ENCODE measurements at regions not wholly inside any gene's neighbourhood (a gene's known extent, or its start where the extent isn't known, plus 50 kb on each side); places are given as distances from the start of the nearest gene placed in this dataset.

DNA sequence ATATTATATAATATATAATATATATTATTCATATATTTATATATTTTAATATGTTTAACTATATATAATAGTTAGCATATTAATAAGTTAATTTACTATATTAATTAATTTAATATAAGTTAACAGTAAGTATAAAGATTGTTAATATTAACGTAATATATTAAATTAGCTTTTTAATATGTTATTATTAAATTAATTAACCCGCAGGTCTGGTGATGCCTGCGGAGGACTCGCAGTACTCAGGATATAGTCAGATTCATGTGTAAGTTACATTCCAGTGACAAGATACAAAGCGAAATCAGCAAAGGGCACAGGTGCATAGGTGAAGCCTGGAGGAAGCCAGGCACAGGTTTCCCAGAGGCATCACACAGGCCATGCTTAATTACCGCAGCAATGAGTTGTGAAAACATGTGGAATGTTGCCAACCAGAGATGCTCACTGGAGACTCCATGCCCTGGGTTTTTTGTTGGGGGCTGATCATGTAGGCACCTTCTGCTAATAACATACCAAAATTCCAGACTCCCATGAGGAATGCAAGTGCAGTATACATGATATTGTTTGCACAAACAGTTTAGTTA, 130.4 kb upstream of the MPHOSPH6 start:
- in situ Hi-C loops (cut with MboI; ENCODE audit: low pct_unique_long_range_greater_than_20kb, low sequenced_read_pairs, unreplicated experiment) = no loop called here
- no peak for DNase-seq (ENCODE audit: low spot score)
- TF ChIP-seq, protein P1, sequence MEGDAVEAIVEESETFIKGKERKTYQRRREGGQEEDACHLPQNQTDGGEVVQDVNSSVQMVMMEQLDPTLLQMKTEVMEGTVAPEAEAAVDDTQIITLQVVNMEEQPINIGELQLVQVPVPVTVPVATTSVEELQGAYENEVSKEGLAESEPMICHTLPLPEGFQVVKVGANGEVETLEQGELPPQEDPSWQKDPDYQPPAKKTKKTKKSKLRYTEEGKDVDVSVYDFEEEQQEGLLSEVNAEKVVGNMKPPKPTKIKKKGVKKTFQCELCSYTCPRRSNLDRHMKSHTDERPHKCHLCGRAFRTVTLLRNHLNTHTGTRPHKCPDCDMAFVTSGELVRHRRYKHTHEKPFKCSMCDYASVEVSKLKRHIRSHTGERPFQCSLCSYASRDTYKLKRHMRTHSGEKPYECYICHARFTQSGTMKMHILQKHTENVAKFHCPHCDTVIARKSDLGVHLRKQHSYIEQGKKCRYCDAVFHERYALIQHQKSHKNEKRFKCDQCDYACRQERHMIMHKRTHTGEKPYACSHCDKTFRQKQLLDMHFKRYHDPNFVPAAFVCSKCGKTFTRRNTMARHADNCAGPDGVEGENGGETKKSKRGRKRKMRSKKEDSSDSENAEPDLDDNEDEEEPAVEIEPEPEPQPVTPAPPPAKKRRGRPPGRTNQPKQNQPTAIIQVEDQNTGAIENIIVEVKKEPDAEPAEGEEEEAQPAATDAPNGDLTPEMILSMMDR (IDR thresholded peaks at IDR 0.05; ENCODE audit: extremely low read depth, insufficient read depth, missing control alignments) = no peak

DNA sequence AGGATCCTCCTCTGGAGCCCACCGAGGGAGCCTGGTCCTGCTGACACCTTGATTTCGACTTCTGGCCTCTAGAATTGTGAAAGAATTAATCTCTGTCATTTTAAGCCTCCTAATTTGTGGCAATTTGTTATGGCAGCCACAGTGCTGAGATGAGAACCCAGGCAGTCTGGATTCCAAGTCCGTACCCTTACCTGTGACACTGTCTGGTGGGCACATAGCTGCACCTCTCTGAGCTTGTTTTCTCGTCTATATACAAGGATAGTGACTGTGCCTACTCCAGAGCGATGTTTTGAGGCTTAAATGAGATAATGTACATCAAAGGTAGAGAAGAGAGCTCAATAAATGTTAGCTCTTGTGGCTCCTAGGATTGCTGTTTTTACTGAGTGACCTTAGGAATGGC, 128.4 kb upstream of the MPHOSPH6 start:
- in situ Hi-C loops (cut with MboI; ENCODE audit: low pct_unique_long_range_greater_than_20kb, low sequenced_read_pairs, unreplicated experiment) = no loop called here
- TF ChIP-seq, protein P1 (IDR thresholded peaks at IDR 0.05; ENCODE audit: extremely low read depth, insufficient read depth, missing control alignments) = no peak
- no peak for DNase-seq (ENCODE audit: low spot score)

DNA sequence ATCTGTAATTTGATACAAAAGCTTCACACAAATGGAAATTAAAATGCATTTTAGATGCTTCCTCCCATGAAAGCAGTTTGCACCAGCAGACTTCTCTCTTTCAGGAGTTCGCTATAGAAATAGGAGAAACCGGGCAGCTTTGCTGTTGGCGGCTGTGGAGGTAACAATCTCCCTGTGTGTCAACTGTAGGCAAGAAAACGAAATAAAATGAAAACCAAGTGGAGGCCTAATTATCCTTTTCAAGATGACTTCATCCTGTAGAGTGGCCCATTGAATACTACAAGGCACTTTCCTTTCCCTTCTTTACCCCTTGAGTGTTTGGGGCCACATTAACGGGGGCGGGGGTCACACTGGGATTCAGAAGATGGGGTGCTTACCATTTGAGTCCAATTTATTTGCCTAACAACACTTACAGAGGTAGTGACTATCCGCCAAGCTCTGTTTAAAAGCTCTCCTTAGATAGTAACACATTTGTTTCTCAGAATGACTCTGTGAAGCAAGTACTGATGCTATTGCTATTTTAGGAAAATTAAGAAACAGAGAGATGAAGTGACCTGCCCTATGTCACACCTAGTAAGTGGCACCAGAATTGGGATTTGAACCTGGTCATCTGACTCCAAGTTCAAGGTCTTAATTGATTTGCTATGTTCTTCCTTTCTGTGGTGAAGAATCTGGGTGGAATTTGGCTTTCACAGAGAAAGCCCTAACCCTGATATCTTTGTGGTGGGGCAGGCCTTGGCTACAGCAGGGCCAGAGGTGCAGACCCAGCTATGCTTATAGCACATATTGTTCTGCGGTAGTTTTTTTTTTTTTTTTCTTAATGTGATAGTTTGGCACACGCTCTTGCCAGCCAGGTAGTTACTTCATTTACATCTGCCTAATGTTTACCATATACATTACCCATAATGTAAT, 125.5 kb upstream of the MPHOSPH6 start:
- in situ Hi-C loops (cut with MboI; ENCODE audit: low pct_unique_long_range_greater_than_20kb, low sequenced_read_pairs, unreplicated experiment) = no loop called here
- TF ChIP-seq, protein P1 (IDR thresholded peaks at IDR 0.05; ENCODE audit: extremely low read depth, insufficient read depth, missing control alignments) = no peak
- no peak for DNase-seq (ENCODE audit: low spot score)

DNA sequence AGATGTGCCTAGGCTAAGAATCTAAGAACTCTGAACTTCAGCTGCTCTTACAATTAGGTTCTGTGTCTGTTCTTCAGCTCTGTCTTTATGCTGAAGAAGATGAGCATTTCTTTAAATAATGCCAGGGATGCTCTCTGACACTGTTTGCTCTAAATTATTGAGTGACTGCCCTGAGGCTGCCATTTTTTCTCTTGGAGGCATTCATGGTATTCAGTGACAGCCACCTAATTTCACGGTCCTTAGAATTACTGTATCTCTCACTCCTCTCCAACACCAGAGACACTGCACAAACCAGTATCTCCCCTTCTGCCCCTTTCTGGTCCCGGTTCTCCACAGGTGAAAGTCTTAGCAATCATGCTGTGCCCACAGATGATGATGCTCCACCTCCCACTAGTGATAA, 123.6 kb upstream of the MPHOSPH6 start:
- TF ChIP-seq, protein P1 (IDR thresholded peaks at IDR 0.05; ENCODE audit: extremely low read depth, insufficient read depth, missing control alignments) = no peak
- DNase-seq (ENCODE audit: low spot score) = no peak
- in situ Hi-C loops (cut with MboI; ENCODE audit: low pct_unique_long_range_greater_than_20kb, low sequenced_read_pairs, unreplicated experiment) = no loop called here

DNA sequence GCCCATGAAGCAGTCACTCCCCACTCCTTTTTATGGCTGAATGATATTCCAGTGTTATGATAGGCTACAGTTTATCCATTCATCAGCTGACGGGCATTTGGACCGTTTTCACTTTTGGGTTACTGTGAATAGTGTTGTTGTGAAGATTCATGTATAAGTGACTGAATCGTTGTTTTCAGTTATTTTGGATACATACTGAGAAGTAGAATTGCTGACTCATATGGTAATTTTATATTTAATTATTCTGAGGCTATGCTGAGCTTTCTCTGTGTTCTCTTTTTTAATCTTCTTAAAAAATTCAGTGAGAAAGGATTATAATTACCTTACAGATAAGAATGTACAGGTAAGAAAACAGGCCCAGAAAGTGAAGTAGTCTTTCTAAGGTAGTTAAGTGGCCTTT, 117.9 kb upstream of the MPHOSPH6 start:
- in situ Hi-C loops (cut with MboI; ENCODE audit: low pct_unique_long_range_greater_than_20kb, low sequenced_read_pairs, unreplicated experiment) = no loop called here
- DNase-seq (ENCODE audit: low spot score) = no peak
- TF ChIP-seq, protein P1 (IDR thresholded peaks at IDR 0.05; ENCODE audit: extremely low read depth, insufficient read depth, missing control alignments) = no peak

DNA sequence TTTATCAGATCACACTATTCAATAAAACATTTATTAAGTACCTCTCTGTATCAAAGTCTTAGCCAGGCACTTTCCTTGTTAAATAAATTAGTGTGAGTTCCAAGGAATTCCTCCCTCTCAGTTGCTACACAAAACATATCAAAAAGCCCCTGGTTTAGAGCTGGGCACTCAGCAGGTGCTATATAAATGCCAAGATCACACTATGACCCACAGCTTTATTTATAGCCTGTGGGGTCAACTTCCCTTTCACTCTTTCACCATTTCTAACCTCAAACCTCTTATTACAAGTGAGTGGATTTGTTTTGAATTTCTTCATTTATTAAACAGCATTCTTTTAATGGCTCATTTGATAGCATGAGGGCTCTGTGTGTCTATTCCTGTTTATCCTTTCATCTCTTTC, 112.6 kb upstream of the MPHOSPH6 start:
- TF ChIP-seq, protein P1 (IDR thresholded peaks at IDR 0.05; ENCODE audit: extremely low read depth, insufficient read depth, missing control alignments) = no peak
- DNase-seq (ENCODE audit: low spot score) = no peak
- in situ Hi-C loops (cut with MboI; ENCODE audit: low pct_unique_long_range_greater_than_20kb, low sequenced_read_pairs, unreplicated experiment) = no loop called here
